Esophagus muscularis mucosa (tissue), 4 donors: ENCODE measurements at regions not wholly inside any gene's neighbourhood (a gene's known extent, or its start where the extent isn't known, plus 50 kb on each side); places are given as distances from the start of the nearest gene placed in this dataset.
"Not testable (repeated sequence)": the region's sequence is repeated elsewhere in the genome, so short reads cannot be mapped to it uniquely, and the experiment has no call there.

ENCODE experiments used
- DNase-seq: peaks from one replicate; pipeline ENCODE4 v3.0.0-alpha.2; 2017; ENCODE audit errors: extremely low spot score
- H3K27ac ChIP-seq, 4 donors: fragments of 200-600 bp; sonication (generic); replicated peaks in 1 of 4; 1 replicate in 3 of 4; 2 replicates in 1 of 4; pipeline ENCODE4 v1.5.1; 2016 to 2019; ENCODE audit warnings: mild to moderate bottlenecking in 1 of 4
- H3K27me3 ChIP-seq, 4 donors: fragments of 200-600 bp; sonication (generic); one replicate each; pipeline versions ENCODE4 v1.5.1 to v1.6.0; 2016 to 2019
- H3K36me3 ChIP-seq, 4 donors: fragments of 200-600 bp; sonication (generic); one replicate each; pipeline ENCODE4 v1.5.1; 2016 to 2019
- H3K4me1 ChIP-seq, 4 donors: fragments of 200-600 bp; sonication (generic); one replicate each; pipeline ENCODE4 v1.5.1; 2016 to 2019
- H3K4me3 ChIP-seq, 4 donors: fragments of 200-600 bp; sonication (generic); 1 replicate in 2 of 4; 2 replicates in 2 of 4; pipeline ENCODE4 v1.5.1; 2016 to 2019; ENCODE audit warnings: mild to moderate bottlenecking in 4 of 4, moderate library complexity in 1 of 4
- H3K9me3 ChIP-seq, 4 donors: fragments of 200-600 bp; sonication (generic); 1 replicate in 3 of 4; 2 replicates in 1 of 4; pipeline ENCODE4 v1.5.1; 2016 to 2019
- EP300 ChIP-seq: sonication (generic); formaldehyde crosslinking; IDR thresholded peaks from one replicate; pipeline ENCODE4 v1.6.1; 2017; ENCODE audit warnings: antibody characterized with exemption
- POLR2A ChIP-seq: fragments of 450-650 bp; IDR thresholded peaks from one replicate; pipeline ENCODE4 v1.6.1; 2017; ENCODE audit warnings: antibody characterized with exemption, moderate library complexity, mild to moderate bottlenecking, low read depth
- POLR2AphosphoS5 ChIP-seq, 2 donors: sonication (generic); formaldehyde crosslinking; IDR thresholded peaks; one replicate each; pipeline ENCODE4 v1.6.1; 2017; ENCODE audit warnings: antibody characterized with exemption in 2 of 2
- WGBS: methylation state at CpG from one replicate; pipeline ENCODE4 v1.1.5; 2018; 5-methylcytosine and 5-hydroxymethylcytosine counted together
- intact Hi-C: fragments of 100-400 bp; cut with DNase I; formaldehyde crosslinking; loops from one replicate; pipeline ENCODE4 v1.15.1; 2023
- TF ChIP-seq, protein P1 (sequence below), 3 experiments: fragments of 200-600 bp in 2 of 3; fragments of 450-650 bp in 1 of 3; sonication (generic) in 2 of 3; IDR thresholded peaks; one replicate each; pipeline ENCODE4 v1.5.1; 2017 to 2019; ENCODE audit warnings: antibody characterized with exemption in 3 of 3, mild to moderate bottlenecking in 2 of 3, moderate library complexity in 1 of 3

DNA sequence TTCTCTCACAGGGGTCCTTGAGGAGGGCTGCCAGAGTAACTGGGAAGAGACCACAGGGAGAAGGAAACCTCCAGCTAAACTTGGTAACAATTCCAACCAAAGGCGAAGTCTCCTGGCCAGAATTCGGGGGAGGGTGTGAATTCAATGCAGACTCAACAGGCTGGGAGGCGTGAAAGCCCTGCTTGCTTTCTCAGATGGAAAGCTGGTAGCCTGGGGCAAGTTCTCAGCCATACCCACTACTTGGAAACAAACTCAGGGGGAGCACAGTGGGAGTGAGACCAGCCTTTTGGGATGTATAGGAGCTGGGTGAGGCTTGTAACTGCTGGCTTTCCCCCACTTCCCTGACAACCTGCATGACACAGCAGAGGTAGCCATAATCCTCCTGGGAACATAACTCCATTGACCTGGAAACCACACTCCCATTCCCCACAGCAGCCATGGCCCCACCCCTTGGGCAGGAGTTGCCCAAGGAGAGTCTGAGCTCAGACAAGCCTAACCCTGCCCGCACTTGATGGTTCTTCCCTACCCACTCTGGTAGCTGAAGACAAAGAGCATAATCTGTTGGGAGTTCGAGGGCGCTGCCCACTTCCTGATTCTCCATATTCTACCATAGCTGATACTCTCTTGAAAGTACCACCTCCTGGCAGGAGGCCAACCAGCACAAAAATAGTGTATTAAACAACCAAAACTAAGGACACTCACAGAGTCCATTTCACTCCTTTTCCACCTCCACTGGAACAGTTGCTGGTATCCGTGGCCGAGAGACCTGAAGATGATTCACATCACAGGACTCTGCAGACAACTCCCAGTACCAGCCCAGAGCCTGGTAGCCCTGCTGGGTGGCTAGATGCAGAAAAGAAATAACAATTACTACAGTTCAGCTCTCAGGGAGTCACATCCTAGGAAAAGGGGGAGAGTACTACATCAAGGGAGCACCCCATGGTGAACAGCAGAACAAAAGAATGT is 123.8 kb downstream of the FAM170A start:
- intact Hi-C loops: no loop called here
- Histone ChIP-seq H3K4me3 (no peak overlapping the region), H3K4me1 (no peaks in the 10 kb centered on the region), H3K9me3 (no peaks in the 10 kb centered on the region), H3K36me3 (no peaks in the 10 kb centered on the region), H3K27me3 (no peaks in the 10 kb centered on the region), H3K27ac (no peak overlapping the region)
- 91% methylated on average over 8 of the region's 8 CpGs for WGBS
- no peak for DNase-seq
- no peak for TF ChIP-seq POLR2A
- TF ChIP-seq, protein P1, sequence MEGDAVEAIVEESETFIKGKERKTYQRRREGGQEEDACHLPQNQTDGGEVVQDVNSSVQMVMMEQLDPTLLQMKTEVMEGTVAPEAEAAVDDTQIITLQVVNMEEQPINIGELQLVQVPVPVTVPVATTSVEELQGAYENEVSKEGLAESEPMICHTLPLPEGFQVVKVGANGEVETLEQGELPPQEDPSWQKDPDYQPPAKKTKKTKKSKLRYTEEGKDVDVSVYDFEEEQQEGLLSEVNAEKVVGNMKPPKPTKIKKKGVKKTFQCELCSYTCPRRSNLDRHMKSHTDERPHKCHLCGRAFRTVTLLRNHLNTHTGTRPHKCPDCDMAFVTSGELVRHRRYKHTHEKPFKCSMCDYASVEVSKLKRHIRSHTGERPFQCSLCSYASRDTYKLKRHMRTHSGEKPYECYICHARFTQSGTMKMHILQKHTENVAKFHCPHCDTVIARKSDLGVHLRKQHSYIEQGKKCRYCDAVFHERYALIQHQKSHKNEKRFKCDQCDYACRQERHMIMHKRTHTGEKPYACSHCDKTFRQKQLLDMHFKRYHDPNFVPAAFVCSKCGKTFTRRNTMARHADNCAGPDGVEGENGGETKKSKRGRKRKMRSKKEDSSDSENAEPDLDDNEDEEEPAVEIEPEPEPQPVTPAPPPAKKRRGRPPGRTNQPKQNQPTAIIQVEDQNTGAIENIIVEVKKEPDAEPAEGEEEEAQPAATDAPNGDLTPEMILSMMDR (IDR thresholded peaks at IDR 0.05): no peak
- TF ChIP-seq EP300: no peak
- TF ChIP-seq POLR2AphosphoS5 (IDR thresholded peaks at IDR 0.05): no peak

DNA sequence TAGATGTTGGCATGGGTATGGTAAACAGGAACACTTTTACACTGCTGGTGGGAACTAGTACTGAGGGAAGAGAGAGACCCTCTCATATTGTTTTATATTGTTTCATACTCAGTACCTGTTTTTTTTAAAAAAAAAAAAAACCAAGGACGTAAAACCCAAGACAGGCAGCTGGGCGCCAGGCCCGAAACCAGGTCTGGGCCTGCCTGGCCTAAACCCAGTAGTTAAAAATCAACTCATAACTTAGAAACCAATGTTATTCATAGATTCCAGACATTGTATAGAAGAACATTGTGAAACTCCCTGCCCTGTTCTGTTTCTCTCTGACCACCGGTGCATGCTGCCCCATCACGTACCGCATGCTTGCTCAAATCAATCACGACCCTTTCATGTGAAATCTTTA is 125.5 kb downstream of the FAM170A start:
- 94% methylated on average over 7 of the region's 7 CpGs for WGBS
- intact Hi-C loops, H3K27me3 ChIP-seq: not testable (repeated sequence)

DNA sequence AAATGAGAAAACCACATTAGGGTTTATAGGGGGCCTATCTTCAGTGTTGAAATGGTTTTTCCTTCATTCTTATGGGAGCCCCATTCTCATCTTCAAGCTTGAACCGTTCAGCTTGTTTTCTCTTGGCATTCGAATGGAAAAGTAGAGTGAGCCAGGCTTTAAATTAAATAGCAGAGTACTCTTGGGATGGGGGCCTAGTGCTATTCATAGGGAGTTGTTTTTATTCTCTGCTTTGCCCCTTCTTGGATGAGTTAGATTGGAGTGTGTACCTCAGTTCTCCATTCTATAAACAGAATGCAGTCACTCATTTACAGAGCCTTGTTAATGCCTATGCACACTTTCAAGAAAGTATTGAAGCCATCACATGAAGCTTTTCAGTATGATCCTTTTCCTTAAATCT is 127.9 kb downstream of the FAM170A start:
- Histone ChIP-seq H3K9me3 (no peaks in the 10 kb centered on the region), H3K27ac (no peak overlapping the region), H3K36me3 (no peaks in the 10 kb centered on the region), H3K4me3 (no peak overlapping the region), H3K27me3 (no peaks in the 10 kb centered on the region), H3K4me1 (no peaks in the 10 kb centered on the region)
- intact Hi-C loops: no loop called here
- 77% methylated on average over 2 of the region's 2 CpGs for WGBS
- DNase-seq: no peak
- no peak for TF ChIP-seq EP300
- TF ChIP-seq, protein P1 (IDR thresholded peaks at IDR 0.05): no peak
- no peak for TF ChIP-seq POLR2A
- TF ChIP-seq POLR2AphosphoS5 (IDR thresholded peaks at IDR 0.05): no peak

More for the DNA sequence above, 125.5 kb downstream of the FAM170A start:
- H3K4me1 ChIP-seq, H3K4me3 ChIP-seq, DNase-seq, H3K36me3 ChIP-seq, H3K9me3 ChIP-seq, H3K27ac ChIP-seq: not testable (repeated sequence)

DNA sequence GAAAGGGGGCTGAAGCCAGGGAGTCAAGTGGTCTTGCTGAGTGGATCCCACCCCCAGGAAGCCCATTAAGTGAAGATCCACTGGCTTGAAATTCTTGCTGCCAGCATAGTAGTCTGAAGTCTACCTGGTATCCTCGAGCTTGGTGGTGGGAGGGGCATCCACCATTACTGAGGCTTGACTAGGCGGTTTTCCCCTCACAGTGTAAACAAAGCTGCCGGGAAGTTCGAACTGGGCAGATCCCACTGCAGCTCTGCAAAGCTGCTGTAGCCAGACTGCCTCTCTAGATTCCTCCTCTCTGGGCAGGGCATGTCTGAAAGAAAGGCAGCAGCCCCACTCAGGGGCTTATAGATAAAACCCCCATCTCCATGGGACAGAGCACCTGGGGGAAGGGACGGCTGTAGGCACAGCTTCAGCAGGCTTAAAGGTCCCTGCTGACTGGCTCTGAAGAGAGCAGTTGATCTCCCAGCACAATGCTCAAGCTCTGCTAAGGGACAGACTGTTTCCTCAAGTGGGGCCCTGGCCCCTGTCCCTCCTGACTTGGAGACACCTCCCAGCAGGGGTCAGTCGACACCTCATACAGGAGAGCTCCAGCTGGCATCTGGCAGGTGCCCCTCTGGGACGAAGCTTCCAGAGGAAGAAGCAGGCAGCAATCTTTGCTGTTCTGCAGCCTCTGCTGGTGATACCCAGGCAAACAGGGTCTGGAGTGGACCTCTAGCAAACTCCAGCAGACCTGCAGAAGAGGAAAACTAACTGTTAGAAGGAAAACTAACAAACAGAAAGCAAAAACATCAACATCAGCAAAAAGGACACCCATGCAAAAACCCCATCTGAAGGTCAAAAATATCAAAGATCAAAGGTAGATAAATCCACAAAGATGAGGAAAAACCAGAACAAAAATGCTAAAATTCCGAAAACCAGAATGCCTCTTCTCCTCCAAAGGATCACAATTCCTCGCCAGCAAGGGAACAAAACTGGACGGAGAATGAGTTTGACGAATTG is 140.6 kb downstream of the FAM170A start:
- intact Hi-C loops, H3K27ac ChIP-seq: not testable (repeated sequence)
- 71% methylated on average over 11 of the region's 11 CpGs for WGBS

DNA sequence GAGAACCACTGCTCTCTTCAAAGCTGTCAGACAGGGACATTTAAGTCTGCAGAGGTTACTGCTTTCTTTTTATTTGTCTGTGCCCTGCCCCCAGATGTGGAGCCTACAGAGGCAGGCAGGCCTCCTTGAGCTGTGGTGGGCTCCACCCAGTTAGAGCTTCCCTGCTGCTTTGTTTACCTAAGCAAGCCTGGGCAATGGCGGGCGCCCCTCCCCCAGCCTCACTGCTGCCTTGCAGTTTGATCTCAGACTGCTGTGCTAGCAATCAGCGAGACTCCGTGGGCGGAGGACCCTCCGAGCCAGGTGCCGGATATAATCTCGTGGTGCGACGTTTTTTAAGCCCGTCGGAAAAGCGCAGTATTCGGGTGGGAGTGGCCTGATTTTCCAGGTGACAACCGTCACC is 150.8 kb downstream of the FAM170A start:
- DNase-seq, intact Hi-C loops, H3K27me3 ChIP-seq, H3K36me3 ChIP-seq, H3K9me3 ChIP-seq, H3K27ac ChIP-seq, H3K4me1 ChIP-seq, H3K4me3 ChIP-seq: not testable (repeated sequence)
- 89% methylated on average over 13 of the region's 15 CpGs for whole genome bisulfite sequencing

More for the DNA sequence above, 140.6 kb downstream of the FAM170A start:
- H3K4me3 ChIP-seq, H3K27me3 ChIP-seq, H3K36me3 ChIP-seq, H3K9me3 ChIP-seq, DNase-seq, H3K4me1 ChIP-seq: not testable (repeated sequence)

DNA sequence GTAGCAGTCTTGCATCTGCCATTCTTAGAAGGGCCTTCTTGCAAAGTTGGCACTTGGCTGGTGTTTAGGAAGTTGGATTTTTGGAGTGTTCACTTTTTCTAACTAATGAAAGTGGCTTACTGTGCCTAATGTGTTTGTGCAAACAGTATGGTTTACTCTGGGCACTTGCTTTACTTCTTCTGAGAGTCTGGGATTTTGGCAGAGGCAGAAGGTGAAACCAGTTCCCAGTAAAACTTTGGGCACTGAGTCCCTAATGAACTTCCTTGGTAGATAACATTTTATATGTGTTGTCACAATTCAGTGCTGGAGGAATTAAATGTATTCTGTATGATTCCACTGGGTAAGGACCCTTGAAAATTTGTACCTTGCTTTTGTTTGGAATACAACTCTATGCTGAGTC is 155.7 kb downstream of the FAM170A start:
- no peaks in the 10 kb centered on the region for H3K9me3 ChIP-seq
- H3K36me3 ChIP-seq: no peaks in the 10 kb centered on the region
- H3K27me3 ChIP-seq: no peaks in the 10 kb centered on the region
- no peak for DNase-seq
- no peaks in the 10 kb centered on the region for H3K4me1 ChIP-seq
- intact Hi-C loops: no loop called here
- H3K27ac ChIP-seq: no peak overlapping the region
- TF ChIP-seq POLR2A (no peak), POLR2AphosphoS5 (IDR thresholded peaks at IDR 0.05) (no peak), EP300 (no peak)
- TF ChIP-seq, protein P1 (IDR thresholded peaks at IDR 0.05): no peak
- H3K4me3 ChIP-seq: no peak overlapping the region
